Bone marrow (tissue), 2 donors: ENCODE measurements at regions not wholly inside any gene's neighbourhood (a gene's known extent, or its start where the extent isn't known, plus 50 kb on each side); places are given as distances from the start of the nearest gene placed in this dataset.
"Not testable (repeated sequence)": the region's sequence is repeated elsewhere in the genome, so short reads cannot be mapped to it uniquely, and the experiment has no call there.

Experiments used
- DNase-seq, 2 donors: peaks; one replicate each; lab custom pipeline; 2025; lab: John Stamatoyannopoulos, UW

DNA sequence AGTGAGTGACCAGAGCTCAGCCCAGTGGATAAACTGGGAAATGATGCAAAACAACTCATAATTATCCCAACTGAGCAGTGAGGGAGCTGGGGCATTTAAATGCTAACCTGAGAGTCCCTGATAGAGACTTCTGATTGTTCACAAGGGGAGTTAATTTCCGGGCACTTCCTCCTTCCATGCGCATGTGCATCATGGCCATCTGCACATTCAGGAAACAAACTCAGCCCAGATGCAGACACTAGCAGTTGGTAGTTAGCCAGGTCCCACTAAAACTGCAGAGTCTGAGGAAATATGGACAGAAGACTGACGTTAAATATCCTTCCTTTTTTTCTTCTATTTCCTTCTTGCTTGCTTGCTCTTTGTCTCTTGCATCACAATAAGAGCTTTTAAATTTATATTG is 852.1 kb upstream of the LRRC4C start:
- no peak for DNase-seq

DNA sequence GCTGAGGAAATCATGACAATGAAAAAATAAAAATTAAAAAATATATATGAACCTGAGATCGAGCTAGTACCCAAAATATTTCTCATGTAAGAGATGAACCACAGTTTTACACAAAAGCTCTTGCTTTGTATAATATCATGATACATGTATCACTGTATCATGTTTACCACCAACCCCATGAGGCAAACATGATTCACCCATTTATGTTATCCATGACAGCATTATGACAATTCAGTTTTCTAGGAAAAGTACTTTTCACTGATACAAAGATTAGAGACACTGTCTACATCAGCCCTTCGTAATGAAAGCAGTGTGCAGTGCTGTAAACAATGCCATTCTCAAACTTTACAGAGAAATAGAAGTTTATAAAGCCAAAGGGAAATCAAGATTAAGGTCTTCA is 852.5 kb upstream of the LRRC4C start:
- DNase-seq, result no peak

DNA sequence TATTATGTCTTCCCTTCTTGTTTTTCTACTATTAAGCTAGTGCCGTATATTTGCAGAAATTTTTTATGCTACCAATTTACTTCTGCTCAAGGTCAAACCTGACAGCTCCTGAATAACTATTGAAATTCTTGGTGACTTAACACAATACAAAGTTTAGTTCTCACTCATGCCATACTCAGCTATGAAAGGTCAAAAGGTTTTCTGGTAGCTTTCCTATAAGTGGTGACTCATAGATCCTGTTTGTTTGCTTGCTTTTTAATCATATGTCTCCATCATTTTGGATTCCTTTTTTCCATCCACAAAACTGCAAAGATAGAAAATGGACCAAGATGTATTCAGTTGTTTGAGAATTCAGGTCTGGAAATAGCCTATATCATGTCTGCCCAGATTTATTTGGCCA is 855.8 kb upstream of the LRRC4C start:
- no peak for DNase-seq

DNA sequence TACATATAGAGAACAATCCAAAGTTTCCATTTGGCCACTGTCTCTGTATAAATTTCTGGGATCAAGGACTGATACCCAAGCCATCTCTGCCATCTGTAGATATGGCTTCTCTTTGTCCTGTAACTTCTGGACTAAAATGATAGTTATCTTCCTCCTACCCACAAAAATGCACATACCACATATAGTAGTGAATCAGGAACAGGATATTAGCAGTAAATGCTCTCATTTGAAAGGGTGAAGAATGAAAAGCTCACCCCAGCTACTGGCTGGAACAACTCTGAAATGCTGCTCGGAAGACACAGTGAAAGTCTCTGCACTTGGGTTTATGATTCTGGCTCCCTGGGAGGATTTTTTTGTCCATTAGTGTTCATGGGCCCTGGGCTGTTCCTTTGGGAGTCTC is 856.4 kb upstream of the LRRC4C start:
- no peak for DNase-seq

DNA sequence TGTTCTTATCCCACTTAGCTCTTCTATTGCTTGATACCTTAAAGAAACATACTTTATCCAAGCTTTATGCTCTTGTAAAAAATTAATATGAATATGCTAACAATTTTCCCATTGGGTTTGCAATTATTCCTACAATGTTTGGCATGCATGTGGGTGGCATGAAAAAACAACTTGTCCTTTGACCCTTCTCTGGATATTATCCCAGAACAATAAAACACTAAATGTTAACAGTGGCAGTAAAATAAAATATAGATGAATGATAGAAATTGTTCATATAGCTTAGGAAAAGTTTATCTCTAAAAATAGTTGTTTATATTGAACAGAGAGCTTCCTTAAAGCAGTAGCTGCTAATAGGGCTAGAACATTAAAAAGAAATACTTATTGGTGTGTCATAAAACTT is 860.5 kb upstream of the LRRC4C start:
- no peak for DNase-seq

DNA sequence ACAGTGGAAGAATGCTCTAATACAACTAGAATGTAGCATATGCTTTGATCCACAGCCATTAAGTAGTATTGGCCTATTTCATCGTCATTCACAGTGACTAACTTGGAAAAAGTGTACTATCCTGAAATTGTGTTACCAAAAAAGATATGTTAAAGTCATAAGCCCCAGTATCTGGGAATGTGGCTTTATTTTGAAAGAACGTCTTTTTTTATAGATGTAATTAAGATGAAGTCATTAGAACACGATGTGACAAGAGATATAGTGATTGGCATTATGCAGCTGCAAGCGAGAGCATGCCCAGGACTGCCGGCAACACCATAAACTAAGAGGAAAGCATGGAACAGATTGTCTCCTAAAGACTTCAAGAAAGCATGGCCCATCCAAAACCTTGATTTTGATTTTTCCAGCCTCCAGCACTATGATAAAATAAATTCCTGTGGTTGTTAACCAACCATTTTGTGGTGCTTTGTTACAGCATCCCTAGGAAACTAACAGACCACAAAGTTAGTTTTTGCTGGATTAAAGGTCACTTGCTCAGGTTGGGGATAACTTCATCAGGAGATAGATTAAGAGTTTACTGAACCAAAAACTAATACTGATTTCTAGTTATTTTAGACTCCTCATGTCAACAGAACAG is 870.6 kb upstream of the LRRC4C start:
- no peak for DNase-seq

DNA sequence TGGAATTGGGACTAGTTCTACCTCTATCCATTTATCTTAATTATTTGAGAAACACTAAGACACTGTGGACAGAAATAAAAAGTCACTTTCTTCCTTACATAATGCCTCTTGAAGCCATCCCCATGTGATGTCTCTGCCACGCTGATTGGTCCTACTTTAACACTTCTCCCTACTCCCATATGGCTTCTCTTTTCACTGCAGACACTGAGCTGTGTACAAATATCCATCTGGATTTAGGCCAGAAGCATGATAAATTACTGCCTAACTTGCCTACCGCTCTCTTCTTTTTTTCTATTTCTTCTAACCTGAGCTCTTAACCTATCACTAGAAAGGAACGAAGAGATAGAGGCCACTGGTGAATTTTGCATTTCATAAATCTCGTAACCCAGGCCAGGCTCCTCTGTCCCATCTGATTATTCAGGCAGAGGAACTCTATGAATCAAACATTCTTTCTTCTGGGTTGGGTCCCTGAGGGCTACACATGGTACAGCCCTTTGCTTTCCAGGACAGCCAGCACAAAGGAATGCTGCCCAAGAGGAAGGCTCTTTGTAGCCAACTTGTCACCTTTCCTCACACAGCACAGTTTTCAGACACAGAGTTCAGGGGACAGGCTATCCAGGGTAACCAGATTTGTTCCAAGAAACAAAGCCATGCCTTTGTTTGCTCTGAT is 878.5 kb upstream of the LRRC4C start:
- DNase-seq, result no peak

DNA sequence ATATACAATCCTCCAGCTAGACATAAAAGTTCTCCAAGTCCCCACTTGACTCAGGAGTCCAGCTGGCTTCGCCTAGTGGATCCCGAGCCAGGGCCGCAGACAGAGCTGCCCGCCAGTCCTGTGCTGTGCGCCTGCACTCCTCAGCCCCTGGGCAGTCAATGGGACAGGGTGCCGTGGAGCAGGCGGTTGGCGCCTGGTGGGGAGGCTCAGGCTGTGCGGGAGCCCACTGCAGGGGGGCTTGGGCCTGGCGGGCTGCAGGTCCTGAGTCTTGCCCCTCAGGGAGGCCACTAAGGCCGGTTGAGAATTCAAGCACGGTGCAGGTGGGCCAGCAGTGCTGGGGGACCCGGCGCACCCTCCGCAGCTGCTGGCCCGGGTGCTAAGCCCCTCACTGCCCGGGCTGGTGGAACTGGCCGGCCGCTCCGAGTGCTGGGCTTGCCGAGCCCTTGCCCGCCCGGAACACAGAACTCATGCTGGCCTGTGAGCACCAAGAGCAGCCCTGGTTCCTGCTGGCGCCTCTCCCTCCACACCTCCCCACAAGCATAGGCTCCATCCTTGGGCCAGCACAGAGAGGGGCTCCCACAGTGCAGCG is 884.8 kb upstream of the LRRC4C start:
- DNase-seq, result no peak

DNA sequence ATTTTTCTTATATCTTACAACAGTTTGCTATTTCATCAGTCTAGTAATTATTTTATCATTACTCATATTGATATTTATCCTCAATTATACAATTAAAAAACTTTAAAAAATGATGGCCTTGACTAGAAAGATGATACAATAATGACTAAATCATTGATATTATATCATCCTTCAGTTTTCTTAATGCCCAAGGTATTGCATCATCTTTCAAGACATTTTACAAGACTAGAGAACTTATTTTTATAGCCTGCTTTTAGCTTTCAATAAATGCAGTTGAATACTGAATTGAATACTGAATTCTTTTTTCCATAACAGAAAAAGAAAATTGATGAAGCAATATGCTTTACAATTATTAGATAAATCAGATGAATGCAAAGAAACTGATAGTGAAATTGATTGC is 886.5 kb upstream of the LRRC4C start:
- DNase-seq, result no peak

DNA sequence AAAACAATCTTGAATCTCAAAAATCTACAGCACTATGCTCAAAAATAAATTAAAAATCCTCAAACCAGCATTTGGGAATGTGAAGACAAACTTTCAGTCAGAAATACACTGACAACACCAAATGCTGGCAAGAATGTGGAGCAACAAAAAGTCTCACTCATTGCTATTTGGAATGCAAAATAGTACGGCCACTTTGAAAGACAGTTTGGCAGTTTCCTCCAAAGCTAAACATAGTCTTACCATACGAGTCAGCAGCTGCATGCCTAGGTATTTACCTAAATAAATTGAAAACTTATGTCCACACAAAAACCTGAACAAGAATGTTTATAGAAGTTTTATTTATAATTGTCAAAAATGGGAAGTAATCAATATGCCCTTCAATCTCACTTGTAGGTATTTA is 904.2 kb upstream of the LRRC4C start:
- no peak for DNase-seq

DNA sequence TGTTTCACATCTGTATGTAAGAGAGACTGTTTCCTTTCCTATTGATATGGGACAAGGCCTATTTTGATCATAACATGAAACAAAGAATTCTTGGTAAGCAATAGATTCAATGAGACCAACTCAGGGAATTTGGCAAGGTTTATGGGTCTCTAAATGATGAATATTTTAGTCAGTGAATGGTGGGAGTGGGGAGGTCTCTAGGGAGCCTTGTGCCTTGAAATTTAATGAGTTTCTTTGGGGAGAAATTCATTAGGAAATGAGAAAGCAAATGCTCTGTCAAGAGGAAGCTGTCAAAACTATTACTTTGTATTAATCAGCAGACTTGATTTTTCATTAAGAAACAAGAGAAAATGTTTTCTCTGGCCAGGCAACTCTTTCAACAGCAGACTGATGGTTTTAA is 921.7 kb upstream of the API5 start:
- no peak for DNase-seq

DNA sequence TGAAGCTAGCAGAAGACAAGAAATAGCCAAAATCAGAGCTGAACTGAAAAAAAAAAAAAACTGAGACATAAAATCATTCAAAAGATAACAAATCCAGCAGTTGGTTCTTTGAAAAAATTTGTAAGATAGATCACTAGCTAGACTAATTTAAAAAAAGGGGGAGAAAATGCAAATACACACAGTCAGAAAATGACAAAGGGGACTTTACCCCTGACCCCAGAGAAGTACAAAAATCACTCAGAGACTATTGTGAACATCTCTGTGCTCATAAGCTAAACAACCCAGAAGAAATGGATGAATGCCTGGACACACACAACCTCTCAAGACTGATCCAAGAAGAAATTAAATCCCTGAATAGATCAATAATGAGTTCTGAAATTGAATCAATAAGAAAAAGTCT is 914.3 kb upstream of the API5 start:
- DNase-seq, result no peak

DNA sequence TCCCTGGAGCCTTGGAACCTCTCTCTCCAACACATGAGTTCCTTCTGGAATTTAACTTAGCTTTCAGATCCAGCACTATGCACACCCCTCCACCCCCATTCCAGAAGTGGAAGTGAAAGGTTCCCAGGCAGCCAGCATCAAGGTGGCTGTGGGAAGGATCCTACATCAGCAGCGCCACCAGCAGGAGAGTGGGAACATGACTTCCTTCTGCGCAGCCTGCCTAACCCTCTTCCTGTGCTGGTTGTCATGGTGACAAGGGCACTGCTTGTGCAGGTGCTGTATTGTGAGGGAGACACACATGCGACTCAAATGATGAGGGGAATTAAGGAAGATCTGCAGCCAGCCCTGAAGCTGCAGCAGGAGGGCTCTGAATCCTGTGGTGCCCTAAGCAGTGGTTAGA is 904.5 kb upstream of the API5 start:
- no peak for DNase-seq

DNA sequence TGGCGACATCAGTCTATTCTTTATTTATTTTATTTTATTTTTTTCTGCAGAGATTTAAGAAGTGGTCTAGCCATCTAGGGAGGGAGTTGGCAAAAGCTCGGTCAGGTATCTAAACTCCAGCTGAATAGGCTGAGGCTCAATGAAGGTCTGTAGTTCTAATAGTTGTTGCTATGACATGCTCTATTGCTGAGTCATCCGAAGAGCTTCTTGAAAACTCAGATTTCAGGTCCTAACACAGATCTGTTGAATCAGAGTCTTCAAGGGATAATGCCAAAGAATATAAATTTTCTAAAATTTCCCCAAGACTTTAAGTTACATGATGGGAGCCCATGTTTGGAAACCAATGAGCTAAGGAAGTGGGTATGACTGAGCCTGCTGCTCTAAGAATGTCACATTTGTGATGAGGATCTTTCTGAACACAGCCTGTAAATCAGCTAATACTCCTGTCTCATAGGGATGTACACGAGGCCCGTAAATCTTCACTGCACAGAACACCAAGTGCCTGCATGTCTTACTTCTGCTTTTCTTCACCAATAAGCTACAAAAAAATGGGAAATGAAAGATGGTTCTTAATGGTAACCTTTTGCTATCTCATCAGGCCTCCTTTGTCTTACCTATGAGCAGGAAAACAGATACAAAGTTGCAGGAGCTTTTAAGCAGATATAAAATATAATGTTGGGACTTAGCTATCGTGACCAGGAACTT is 901.4 kb upstream of the API5 start:
- no peak for DNase-seq

DNA sequence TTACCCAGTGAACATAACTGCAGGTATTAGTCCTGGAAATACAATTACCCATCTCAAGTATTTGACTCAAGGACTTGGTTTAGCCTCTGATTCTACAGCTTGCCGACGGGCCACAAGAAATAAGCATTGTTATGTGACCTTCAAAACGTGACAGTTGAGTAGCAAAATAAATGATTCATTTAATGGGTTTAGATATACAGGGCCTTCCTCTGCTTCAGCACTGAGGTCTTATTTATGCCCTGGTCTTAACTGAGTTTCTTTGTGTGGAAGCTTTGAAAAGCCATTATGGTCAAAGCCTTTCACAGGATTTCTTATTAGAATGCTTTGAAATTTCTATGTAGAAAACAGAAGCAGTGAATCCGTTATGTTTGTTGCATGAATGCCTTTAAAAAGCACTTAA is 899.2 kb upstream of the API5 start:
- DNase-seq, result no peak

DNA sequence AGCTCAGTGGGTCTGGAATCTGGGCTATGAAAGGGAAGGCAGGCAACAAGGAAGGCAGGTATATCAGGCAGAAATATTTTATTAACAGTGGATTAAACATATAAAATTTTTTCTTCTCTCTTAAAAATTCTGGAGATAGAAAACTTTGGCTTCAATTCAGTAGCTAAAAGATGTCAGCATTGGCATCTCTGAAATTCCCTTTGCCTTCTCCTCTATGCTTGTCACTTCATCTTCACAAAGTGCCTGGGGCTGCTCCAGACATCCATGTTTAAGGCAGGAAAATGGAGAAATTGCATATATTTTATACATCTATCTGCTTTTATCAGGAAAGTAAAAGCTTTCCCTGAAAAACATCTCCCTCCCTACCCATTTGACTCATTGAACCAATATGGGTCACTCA is 894.1 kb upstream of the API5 start:
- no peak for DNase-seq

DNA sequence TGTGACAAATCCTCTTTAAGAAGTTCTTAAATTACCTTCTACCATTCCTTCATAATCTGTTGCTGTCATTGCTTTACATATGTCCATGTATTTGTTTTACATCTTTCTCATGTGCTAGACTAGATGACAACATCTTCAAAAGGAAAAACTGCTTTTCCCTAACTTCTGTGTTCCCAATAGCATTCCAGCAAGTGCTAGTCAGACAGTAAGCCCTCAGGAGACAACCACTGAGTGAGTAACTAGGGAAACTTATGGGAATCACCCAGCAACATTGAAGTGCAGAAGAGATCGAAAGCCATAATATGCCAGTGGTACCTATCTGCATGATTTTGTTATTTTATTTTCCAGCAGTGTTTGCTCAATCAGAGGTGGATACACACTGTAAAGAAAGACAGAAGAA is 889.7 kb upstream of the API5 start:
- no peak for DNase-seq

DNA sequence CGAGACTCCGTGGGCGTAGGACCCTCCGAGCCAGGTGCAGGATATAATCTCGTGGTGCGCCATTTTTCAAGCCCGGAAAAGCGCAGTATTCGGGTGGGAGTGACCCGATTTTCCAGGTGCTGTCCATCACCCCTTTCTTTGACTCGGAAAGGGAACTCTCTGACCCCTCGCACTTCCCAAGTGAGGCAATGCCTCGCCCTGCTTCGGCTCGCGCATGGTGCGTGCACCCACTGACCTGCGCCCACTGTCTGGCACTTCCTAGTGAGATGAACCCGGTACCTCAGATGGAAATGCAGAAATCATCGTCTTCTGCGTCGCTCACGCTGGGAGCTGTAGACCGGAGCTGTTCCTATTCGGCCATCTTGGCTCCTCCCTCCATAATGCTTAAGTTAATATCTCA is 876.9 kb upstream of the API5 start:
- DNase-seq, result not testable (repeated sequence)

DNA sequence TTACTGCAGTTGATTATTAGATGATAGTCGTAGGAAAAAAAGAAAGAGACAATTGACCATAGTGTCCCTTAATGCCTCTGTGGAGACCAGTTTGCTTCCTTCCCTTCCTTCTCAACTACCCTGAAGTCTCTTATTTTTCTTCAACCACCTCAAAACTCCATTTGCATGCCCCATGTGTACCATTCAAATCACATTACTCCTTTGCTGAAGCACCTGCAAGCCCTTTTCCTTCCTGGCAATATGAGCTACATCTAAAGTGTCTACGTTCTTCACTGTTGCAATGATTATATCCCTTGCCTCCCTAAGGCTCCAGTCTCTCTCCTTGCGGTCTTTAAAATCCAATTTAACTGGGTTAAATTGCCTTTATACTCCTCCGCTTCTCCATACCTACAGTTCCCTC is 867.4 kb upstream of the API5 start:
- no peak for DNase-seq

DNA sequence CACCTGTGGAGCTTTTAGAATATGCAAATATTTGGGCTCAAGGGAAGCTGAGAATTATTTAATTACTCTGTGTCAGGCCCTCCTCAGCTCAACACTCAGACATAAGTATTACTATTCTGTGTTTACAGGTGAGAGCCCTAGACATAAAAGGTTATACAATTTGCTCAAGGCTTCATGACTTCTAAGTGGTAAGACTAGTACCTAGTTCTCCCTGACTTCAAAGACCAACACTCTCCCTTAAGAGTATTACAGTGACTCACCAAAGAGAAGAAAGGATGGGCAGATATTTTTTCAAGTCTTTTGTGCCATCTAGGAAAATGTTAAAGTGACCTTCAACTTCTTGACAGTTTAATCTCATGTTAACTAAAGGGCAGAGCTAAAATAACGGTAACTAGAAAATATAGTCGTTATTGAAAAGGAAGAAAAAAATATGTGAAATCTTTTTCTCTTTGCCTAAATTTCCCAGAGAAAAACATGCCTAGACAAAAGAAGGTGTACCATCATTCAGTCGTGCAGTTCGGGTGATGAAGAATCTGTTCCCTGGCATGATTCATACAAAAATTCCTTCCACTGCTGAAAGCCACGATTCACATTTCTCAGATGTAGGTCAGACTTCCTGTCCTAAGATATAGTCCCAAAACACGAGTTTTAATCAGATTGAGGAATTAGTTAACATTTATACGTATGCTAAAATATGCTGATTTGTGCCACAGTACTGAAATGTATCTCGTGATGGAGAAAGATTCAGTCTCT is 849.1 kb upstream of the API5 start:
- DNase-seq, result no peak

DNA sequence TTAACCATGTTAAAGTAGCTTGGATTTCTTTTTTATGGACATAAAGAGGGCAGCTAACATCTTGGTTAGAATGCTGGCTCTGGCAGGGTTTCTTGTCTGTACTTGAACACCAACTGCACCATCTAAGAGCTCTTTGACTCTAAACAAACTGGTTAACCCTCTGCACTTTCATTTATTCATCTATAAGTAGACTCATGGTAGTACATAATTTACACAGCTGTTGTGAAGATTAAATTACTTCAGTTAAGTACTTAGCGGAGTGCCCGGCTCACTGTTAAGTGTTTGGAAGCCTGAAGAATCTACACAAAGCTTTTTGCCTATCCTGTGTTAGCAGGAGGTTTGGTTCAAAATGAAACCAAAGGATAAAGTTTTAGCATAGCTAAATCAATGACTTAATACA is 846.2 kb upstream of the API5 start:
- DNase-seq, result no peak

DNA sequence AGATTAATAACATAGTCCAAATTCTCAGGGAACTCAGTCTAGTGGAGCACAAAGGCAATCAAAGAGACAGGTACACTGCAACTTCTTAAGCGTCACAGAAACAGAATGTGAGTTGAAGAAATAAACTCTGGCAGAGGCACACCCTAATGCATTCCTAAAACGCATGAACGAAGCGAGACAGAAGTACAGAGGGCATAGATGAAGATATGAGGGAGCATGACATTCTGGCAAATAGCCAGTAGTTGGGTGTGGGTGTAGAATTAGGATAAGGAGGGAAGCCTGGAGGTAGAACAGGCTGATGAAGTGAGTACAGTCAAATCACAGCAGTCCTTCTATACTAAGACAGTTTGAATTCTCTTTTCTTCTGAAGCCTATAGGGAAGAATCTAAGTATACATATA is 838.7 kb upstream of the API5 start:
- DNase-seq, result no peak

DNA sequence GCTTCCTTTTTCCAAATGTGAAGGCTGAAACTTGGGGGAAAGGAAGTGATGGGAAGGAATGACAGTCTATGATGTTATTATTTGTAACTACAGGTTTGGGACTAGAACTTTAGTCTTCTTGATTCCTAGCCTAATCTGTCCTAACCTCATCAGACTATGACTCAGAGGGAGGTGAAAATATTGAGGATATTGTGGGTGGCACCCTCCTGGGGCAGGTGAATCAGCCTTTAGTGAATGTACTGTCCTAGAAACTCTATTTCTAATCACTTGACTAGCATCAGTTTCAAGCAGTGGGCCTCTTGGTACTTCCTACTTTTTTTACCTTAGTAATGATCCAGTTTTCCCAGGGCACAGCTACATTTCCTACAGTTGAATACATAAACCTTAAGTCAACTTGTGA is 829.0 kb upstream of the API5 start:
- DNase-seq, result no peak
